Panc1 (cell line): ENCODE measurements at regions not wholly inside any gene's neighbourhood (a gene's known extent, or its start where the extent isn't known, plus 50 kb on each side); places are given as distances from the start of the nearest gene placed in this dataset.

ENCODE experiments used
- ATAC-seq: fragments of 200-7000 bp; cut with Tn5 transposase; 2 replicates; pipeline ENCODE4 v1.9.1; 2020; ENCODE audit warnings: mild to moderate bottlenecking, moderate library complexity
- BruUV-seq: library from RNA; stranded (reverse); fragments of 400-500 nt; replicated peaks from 2 replicates; lab custom pipeline; 2021; lab: Mats Ljungman, UMichigan
- CTCF ChIA-PET: fragments of 300-600 bp; sonication (Branson Sonifier 250); formaldehyde crosslinking; loops from one replicate; lab custom pipeline; 2022; ENCODE audit warnings: antibody characterized with exemption; lab: Charles Lee
- POLR2A ChIA-PET: fragments of 300-600 bp; sonication (Branson Sonifier 250); formaldehyde crosslinking; loops from one replicate; lab custom pipeline; 2022; ENCODE audit warnings: antibody characterized with exemption; lab: Charles Lee
- DNase-seq: peaks from one replicate; pipeline ENCODE4 v3.0.0-alpha.2; 2010; ENCODE audit warnings: low read depth, low spot score
- H3K27ac ChIP-seq: 2 replicates; pipeline ENCODE4 v1.5.1; 2011; ENCODE audit warnings: mild to moderate bottlenecking, low read length, inconsistent platforms
- H3K27me3 ChIP-seq: fragments of 200-500 bp; sonication (Bioruptor generic); 2 replicates; pipeline ENCODE4 v1.6.0; 2014; ENCODE audit warnings: low read length, inconsistent platforms; ENCODE audit not compliant: control insufficient read depth, insufficient read depth
- H3K36me3 ChIP-seq: fragments of 200-500 bp; sonication (Bioruptor generic); 2 replicates; pipeline ENCODE4 v1.5.1; 2014; ENCODE audit warnings: inconsistent platforms, mild to moderate bottlenecking, low read length, moderate library complexity; ENCODE audit not compliant: control insufficient read depth, insufficient read depth
- H3K4me1 ChIP-seq: 2 replicates; pipeline ENCODE4 v1.5.1; 2011; ENCODE audit warnings: inconsistent platforms, mild to moderate bottlenecking, low read length, moderate library complexity; ENCODE audit not compliant: control insufficient read depth, insufficient read depth
- H3K4me3 ChIP-seq, 2 experiments: 2 replicates each; pipeline ENCODE4 v1.5.1; 2011 to 2012; ENCODE audit warnings: low read depth in 2 of 2, low read length in 2 of 2, mild to moderate bottlenecking in 2 of 2, inconsistent platforms in 1 of 2, moderate library complexity in 1 of 2
- H3K9me3 ChIP-seq: fragments of 200-500 bp; sonication (Bioruptor generic); 2 replicates; pipeline ENCODE4 v1.5.1; 2014; ENCODE audit warnings: low read depth, mild to moderate bottlenecking, inconsistent platforms, low read length, moderate library complexity; ENCODE audit not compliant: control insufficient read depth, insufficient read depth
- POLR2AphosphoS5 ChIP-seq: IDR thresholded peaks from 2 replicates; pipeline ENCODE4 v1.6.1; 2012; ENCODE audit warnings: mild to moderate bottlenecking, low read depth, low read length, moderate library complexity
- SIN3A ChIP-seq: IDR thresholded peaks from 2 replicates; pipeline ENCODE4 v1.6.1; 2012; ENCODE audit warnings: low read depth, mild to moderate bottlenecking, low read length, moderate library complexity, borderline replicate concordance; ENCODE audit not compliant: insufficient read depth
- TCF7L2 ChIP-seq: IDR thresholded peaks from 2 replicates; pipeline ENCODE4 v1.6.1; 2011; ENCODE audit warnings: mild to moderate bottlenecking, low read depth, low read length, inconsistent platforms
- in situ Hi-C: cut with HindIII; loops from 2 replicates; pipeline ENCODE4 v1.10.0; 2016; ENCODE audit warnings: low sequenced_read_pairs, low pct_unique_long_range_greater_than_20kb
- intact Hi-C: fragments of 100-400 bp; cut with micrococcal nuclease; formaldehyde crosslinking; loops from one replicate; pipeline ENCODE4 v1.10.0; 2022; ENCODE audit not compliant: unreplicated experiment
- TF ChIP-seq, protein P1 (sequence below), 2 experiments: IDR thresholded peaks; 2 replicates each; pipeline ENCODE4 v1.6.1; 2011 to 2012; ENCODE audit warnings: low read depth in 2 of 2, control low read depth in 1 of 2, low read length in 1 of 2, mild to moderate bottlenecking in 1 of 2, moderate library complexity in 1 of 2; ENCODE audit not compliant: insufficient read depth in 1 of 2
- TF ChIP-seq, protein P2 (sequence below): fragments of 450-650 bp; IDR thresholded peaks from 2 replicates; pipeline ENCODE4 v1.5.1; 2017; ENCODE audit warnings: mild to moderate bottlenecking

DNA sequence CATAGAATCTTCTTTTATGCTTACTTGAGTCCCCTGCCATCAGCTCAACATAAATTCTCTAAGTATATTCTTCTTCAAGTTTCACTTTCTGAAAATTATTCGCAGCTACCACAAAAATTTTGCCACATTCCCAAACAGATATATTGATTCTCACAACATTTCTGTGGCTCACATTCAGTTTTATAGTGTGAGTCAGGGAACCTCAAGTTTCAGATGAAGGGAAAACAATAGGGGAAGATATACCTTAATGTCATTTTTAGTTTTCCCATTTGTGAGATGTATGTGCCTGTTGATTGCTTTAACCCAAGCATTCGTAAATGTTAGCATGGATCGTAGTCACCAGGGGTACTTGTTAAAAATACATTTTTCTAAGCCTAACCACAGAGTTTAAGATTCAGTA is 465.8 kb downstream of the CCER1 start:
- Histone ChIP-seq H3K36me3 (no peaks in the 10 kb centered on the region), H3K4me3 (no peak overlapping the region), H3K4me1 (no peaks in the 10 kb centered on the region), H3K27me3 (no peaks in the 10 kb centered on the region), H3K9me3 (no peaks in the 10 kb centered on the region), H3K27ac (no peak overlapping the region)
- CTCF ChIA-PET, result no interaction called here
- no peak for DNase-seq
- BruUV-seq, result no TSS peak
- POLR2A ChIA-PET, result no interaction called here
- no peak for ATAC-seq
- in situ Hi-C loops, result no loop called here
- intact Hi-C loops, result no loop called here
- TF ChIP-seq, protein P1, sequence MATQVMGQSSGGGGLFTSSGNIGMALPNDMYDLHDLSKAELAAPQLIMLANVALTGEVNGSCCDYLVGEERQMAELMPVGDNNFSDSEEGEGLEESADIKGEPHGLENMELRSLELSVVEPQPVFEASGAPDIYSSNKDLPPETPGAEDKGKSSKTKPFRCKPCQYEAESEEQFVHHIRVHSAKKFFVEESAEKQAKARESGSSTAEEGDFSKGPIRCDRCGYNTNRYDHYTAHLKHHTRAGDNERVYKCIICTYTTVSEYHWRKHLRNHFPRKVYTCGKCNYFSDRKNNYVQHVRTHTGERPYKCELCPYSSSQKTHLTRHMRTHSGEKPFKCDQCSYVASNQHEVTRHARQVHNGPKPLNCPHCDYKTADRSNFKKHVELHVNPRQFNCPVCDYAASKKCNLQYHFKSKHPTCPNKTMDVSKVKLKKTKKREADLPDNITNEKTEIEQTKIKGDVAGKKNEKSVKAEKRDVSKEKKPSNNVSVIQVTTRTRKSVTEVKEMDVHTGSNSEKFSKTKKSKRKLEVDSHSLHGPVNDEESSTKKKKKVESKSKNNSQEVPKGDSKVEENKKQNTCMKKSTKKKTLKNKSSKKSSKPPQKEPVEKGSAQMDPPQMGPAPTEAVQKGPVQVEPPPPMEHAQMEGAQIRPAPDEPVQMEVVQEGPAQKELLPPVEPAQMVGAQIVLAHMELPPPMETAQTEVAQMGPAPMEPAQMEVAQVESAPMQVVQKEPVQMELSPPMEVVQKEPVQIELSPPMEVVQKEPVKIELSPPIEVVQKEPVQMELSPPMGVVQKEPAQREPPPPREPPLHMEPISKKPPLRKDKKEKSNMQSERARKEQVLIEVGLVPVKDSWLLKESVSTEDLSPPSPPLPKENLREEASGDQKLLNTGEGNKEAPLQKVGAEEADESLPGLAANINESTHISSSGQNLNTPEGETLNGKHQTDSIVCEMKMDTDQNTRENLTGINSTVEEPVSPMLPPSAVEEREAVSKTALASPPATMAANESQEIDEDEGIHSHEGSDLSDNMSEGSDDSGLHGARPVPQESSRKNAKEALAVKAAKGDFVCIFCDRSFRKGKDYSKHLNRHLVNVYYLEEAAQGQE (IDR thresholded peaks at IDR 0.05; ENCODE audit: insufficient read depth in 1 of 2, low read depth in 2 of 2, low read length in 1 of 2), result no peak
- TF ChIP-seq TCF7L2, result no peak
- no peak for TF ChIP-seq POLR2AphosphoS5
- TF ChIP-seq SIN3A, result no peak
- TF ChIP-seq, protein P2, sequence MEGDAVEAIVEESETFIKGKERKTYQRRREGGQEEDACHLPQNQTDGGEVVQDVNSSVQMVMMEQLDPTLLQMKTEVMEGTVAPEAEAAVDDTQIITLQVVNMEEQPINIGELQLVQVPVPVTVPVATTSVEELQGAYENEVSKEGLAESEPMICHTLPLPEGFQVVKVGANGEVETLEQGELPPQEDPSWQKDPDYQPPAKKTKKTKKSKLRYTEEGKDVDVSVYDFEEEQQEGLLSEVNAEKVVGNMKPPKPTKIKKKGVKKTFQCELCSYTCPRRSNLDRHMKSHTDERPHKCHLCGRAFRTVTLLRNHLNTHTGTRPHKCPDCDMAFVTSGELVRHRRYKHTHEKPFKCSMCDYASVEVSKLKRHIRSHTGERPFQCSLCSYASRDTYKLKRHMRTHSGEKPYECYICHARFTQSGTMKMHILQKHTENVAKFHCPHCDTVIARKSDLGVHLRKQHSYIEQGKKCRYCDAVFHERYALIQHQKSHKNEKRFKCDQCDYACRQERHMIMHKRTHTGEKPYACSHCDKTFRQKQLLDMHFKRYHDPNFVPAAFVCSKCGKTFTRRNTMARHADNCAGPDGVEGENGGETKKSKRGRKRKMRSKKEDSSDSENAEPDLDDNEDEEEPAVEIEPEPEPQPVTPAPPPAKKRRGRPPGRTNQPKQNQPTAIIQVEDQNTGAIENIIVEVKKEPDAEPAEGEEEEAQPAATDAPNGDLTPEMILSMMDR, result no peak

DNA sequence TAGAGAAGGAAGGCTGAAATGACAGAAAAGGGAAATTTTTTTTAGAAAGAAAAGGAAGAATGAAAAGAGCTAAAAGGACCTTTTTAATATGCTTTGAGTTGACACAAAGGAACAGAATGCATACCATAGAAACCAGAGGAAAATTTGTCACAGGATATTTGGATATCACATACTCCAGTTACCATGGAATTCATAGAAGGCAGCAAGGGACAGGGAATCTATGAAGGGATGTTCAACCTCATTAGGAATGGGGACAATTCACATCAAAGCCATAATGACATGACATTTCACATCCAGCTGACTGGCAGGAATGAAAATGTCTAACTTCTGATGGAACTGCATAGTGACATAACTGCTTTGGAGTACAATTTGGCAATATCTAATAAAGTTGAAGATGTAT is 469.4 kb downstream of the CCER1 start:
- DNase-seq (no peak), ATAC-seq (no peak)
- Histone ChIP-seq H3K36me3 (no peaks in the 10 kb centered on the region), H3K27me3 (no peaks in the 10 kb centered on the region), H3K9me3 (no peaks in the 10 kb centered on the region), H3K4me1 (no peaks in the 10 kb centered on the region; the same call in 1 of the 2 replicates), H3K27ac (no peak overlapping the region), H3K4me3 (no peak overlapping the region)
- ChIA-PET CTCF (no interaction called here), POLR2A (interaction anchor here (0.6 kb wide), 1 partner anchor 56 kb away, joined by 3 read pairs; no protein-coding TSS in a partner anchor)
- BruUV-seq, result no TSS peak
- no peak for TF ChIP-seq TCF7L2
- TF ChIP-seq, protein P1 (IDR thresholded peaks at IDR 0.05; ENCODE audit: insufficient read depth in 1 of 2, low read depth in 2 of 2, low read length in 1 of 2), result no peak
- TF ChIP-seq, protein P2, result no peak
- no peak for TF ChIP-seq SIN3A
- TF ChIP-seq POLR2AphosphoS5, result no peak
- in situ Hi-C loops (no loop called here), intact Hi-C loops (no loop called here)
